ENCODE measurements at regions not wholly inside any gene's neighbourhood (a gene's known extent, or its start where the extent isn't known, plus 50 kb on each side); places are given as distances from the start of the nearest gene placed in this dataset.

- TF ChIP-seq CTCF (IDR thresholded peaks at IDR 0.05): no peak
- no peak for TF ChIP-seq RARB (CRISPR knock-in tag; IDR thresholded peaks at IDR 0.05)
Observed at GRCh38 chrY:14256817-14257168, 200.8 kb downstream of the VCY1B start.
